Parathyroid adenoma (tissue), 2 donors: ENCODE measurements at regions not wholly inside any gene's neighbourhood (a gene's known extent, or its start where the extent isn't known, plus 50 kb on each side); places are given as distances from the start of the nearest gene placed in this dataset.

Experiments
- H2AFZ ChIP-seq: fragments of 300-600 bp; sonication (generic); one replicate; pipeline ENCODE4 v1.7.0; 2017; ENCODE audit warnings: antibody characterized with exemption, mild to moderate bottlenecking
- H3K27ac ChIP-seq: fragments of 300-600 bp; sonication (generic); one replicate; pipeline ENCODE4 v1.7.0; 2017
- H3K27me3 ChIP-seq: fragments of 300-600 bp; sonication (generic); one replicate; pipeline ENCODE4 v1.7.0; 2017; ENCODE audit warnings: low read length; ENCODE audit not compliant: control insufficient read depth, insufficient read depth
- H3K36me3 ChIP-seq: fragments of 300-600 bp; sonication (generic); one replicate; pipeline ENCODE4 v1.7.0; 2017; ENCODE audit warnings: low read length; ENCODE audit not compliant: control insufficient read depth, insufficient read depth
- H3K4me1 ChIP-seq: fragments of 300-600 bp; sonication (generic); one replicate; pipeline ENCODE4 v1.7.0; 2017; ENCODE audit warnings: control low read depth
- H3K4me2 ChIP-seq: fragments of 300-600 bp; sonication (generic); one replicate; pipeline ENCODE4 v1.7.0; 2017; ENCODE audit warnings: low read length
- H3K4me3 ChIP-seq: fragments of 300-600 bp; sonication (generic); one replicate; pipeline ENCODE4 v1.7.0; 2017; ENCODE audit warnings: low read depth, low read length
- H3K79me2 ChIP-seq: fragments of 300-600 bp; sonication (generic); one replicate; pipeline ENCODE4 v1.7.0; 2017; ENCODE audit warnings: control low read depth
- H3K9ac ChIP-seq: fragments of 300-600 bp; sonication (generic); one replicate; pipeline ENCODE4 v1.7.0; 2017; ENCODE audit warnings: mild to moderate bottlenecking
- H3K9me3 ChIP-seq: fragments of 300-600 bp; sonication (generic); one replicate; pipeline ENCODE4 v1.7.0; 2017; ENCODE audit warnings: low read length; ENCODE audit not compliant: control insufficient read depth
- TF ChIP-seq, protein P1 (sequence below): fragments of 300-600 bp; sonication (generic); IDR thresholded peaks from one replicate; pipeline ENCODE4 v1.7.0; 2017; ENCODE audit warnings: antibody characterized with exemption, mild to moderate bottlenecking
- donor health status: primary hyperparathyroidism.

GRCh38 chr2:2842466-2842865 is 511.4 kb upstream of the MYT1L start:
- TF ChIP-seq, protein P1, sequence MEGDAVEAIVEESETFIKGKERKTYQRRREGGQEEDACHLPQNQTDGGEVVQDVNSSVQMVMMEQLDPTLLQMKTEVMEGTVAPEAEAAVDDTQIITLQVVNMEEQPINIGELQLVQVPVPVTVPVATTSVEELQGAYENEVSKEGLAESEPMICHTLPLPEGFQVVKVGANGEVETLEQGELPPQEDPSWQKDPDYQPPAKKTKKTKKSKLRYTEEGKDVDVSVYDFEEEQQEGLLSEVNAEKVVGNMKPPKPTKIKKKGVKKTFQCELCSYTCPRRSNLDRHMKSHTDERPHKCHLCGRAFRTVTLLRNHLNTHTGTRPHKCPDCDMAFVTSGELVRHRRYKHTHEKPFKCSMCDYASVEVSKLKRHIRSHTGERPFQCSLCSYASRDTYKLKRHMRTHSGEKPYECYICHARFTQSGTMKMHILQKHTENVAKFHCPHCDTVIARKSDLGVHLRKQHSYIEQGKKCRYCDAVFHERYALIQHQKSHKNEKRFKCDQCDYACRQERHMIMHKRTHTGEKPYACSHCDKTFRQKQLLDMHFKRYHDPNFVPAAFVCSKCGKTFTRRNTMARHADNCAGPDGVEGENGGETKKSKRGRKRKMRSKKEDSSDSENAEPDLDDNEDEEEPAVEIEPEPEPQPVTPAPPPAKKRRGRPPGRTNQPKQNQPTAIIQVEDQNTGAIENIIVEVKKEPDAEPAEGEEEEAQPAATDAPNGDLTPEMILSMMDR: no peak

DNA sequence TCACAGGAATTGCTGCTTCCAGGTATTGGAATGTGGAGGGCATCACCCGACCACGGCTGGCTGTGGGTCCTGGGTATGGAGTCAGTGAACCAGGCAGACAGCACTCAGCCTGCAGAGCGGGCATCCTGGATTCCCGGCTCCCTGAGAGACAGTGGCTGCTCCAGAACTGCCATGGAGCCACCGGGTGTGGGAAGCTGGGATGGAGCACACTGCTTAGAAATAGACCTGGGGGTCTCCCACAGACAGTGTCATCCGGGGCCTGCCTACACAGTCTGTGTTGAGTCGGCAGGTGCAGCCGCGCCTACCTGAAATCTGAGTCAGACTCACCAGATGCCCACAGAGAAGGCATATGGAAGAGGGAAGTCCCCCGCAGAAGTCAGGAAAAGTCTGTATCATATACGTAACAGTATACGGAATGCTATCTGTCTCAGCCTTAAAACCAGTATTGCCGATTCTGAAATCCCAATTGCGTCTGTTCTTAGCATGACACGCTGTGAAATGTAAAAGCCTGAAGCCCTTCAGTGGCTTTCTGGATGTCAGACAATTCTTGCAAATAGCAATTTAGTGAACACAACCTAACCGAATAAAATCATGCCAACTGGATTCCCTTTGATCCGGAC is 509.7 kb upstream of the MYT1L start:
- H3K36me3 ChIP-seq: no peaks in the 10 kb centered on the region
- peaks cover under 1% of the 10 kb centered on the region for H3K4me1 ChIP-seq
- no peak overlapping the region for H3K27ac ChIP-seq
- H2AFZ ChIP-seq: no peak overlapping the region
- TF ChIP-seq, protein P1: no peak
- no peak overlapping the region for H3K4me2 ChIP-seq
- H3K27me3 ChIP-seq: no peaks in the 10 kb centered on the region
- H3K9me3 ChIP-seq: no peaks in the 10 kb centered on the region
- no peak overlapping the region for H3K4me3 ChIP-seq
- no peak overlapping the region for H3K9ac ChIP-seq
- H3K79me2 ChIP-seq: no peaks in the 10 kb centered on the region

More at GRCh38 chr2:2842466-2842865, 511.4 kb upstream of the MYT1L start:
- Histone ChIP-seq H3K4me3 (no peak overlapping the region), H2AFZ (no peak overlapping the region), H3K27ac (no peak overlapping the region), H3K9me3 (no peaks in the 10 kb centered on the region), H3K4me1 (peaks cover 12% of the 10 kb centered on the region), H3K79me2 (no peaks in the 10 kb centered on the region), H3K27me3 (no peaks in the 10 kb centered on the region), H3K9ac (no peak overlapping the region), H3K36me3 (no peaks in the 10 kb centered on the region), H3K4me2 (no peak overlapping the region)

DNA sequence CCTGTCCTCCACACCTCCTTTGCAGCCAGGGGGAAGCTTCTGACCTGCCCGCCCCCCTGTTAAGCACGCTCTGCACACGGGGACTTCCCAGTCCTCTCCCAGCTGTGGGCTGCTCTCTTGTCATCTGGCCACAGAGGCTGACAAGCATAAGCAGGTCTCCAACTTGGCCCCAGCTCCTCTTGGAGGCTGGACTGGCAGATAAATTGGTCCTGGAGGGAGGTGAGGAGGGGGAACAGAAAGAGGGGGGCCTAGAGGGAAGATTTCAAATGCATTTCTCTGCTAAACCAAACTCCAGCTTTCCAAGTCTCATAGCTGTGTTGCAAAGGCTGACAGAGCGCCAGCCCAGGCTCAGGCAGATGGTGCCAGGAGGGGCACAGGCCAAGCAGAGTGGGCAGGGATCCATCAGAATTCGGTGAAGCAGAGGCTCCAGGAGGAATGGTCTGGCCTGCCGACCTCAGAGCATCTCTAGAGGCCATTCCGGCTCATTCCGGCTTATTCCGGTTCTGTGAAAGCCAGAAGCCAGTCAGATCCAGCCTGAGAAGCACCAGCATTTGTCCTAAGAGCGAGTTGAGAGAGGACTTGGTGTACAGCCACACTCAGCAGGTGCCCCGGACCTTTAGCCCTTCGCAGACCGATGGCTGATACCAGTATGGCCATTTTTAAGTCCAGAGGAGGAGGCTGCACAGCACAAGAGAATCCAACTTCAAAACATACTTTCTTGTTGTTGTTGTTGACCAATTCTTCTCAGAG is 508.9 kb upstream of the MYT1L start:
- H3K4me1 ChIP-seq: no peaks in the 10 kb centered on the region
- H3K9me3 ChIP-seq: no peaks in the 10 kb centered on the region
- H3K36me3 ChIP-seq: no peaks in the 10 kb centered on the region
- no peak overlapping the region for H3K4me2 ChIP-seq
- no peak overlapping the region for H3K9ac ChIP-seq
- H3K79me2 ChIP-seq: no peaks in the 10 kb centered on the region
- no peak overlapping the region for H3K27ac ChIP-seq
- no peaks in the 10 kb centered on the region for H3K27me3 ChIP-seq
- H2AFZ ChIP-seq: no peak overlapping the region
- TF ChIP-seq, protein P1: no peak
- no peak overlapping the region for H3K4me3 ChIP-seq

DNA sequence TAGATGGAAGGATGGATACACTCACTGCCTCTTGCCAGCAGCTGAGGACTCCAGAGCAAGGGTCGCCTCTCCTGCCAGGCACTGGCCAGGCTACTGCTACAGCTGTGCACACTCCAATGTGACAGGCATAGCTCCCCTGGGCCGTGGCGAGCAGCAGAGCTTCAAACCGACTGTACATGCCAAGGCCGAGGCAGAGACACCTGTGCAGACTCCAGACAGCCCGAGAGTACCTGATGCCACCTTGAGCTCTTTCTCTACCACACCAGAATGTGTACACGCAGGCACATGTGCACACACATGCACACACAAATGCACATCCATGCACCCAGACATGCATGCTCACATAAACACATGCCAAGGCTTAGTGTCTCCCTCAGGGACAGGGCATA is 508.3 kb upstream of the MYT1L start:
- no peak overlapping the region for H3K27ac ChIP-seq
- H3K79me2 ChIP-seq: no peaks in the 10 kb centered on the region
- H3K9ac ChIP-seq: no peak overlapping the region
- H3K9me3 ChIP-seq: no peaks in the 10 kb centered on the region
- no peak overlapping the region for H3K4me2 ChIP-seq
- no peaks in the 10 kb centered on the region for H3K27me3 ChIP-seq
- H3K36me3 ChIP-seq: no peaks in the 10 kb centered on the region
- H3K4me3 ChIP-seq: no peak overlapping the region
- H3K4me1 ChIP-seq: no peaks in the 10 kb centered on the region
- TF ChIP-seq, protein P1: no peak
- H2AFZ ChIP-seq: no peak overlapping the region

DNA sequence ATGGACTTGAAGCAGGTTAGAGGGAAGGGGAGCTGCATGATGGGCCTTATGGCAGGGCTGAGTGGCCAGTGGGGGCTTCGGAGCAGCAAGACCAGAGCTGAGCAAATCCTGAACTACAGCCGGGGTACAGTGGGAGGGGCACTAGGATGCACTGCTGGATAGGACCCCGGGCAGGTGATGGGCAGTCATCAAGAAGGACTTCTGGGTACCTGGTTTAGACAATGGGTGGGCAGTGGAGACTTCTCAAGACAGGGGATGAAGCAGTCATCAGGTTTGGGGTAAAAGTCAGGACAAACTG is 507.4 kb upstream of the MYT1L start:
- Histone ChIP-seq H2AFZ (no peak overlapping the region), H3K4me3 (no peak overlapping the region), H3K79me2 (no peaks in the 10 kb centered on the region), H3K27me3 (no peaks in the 10 kb centered on the region), H3K4me2 (no peak overlapping the region), H3K36me3 (no peaks in the 10 kb centered on the region), H3K9ac (no peak overlapping the region), H3K9me3 (no peaks in the 10 kb centered on the region), H3K4me1 (no peaks in the 10 kb centered on the region), H3K27ac (no peak overlapping the region)
- TF ChIP-seq, protein P1: no peak
